ENCODE measurements at regions not wholly inside any gene's neighbourhood (a gene's known extent, or its start where the extent isn't known, plus 50 kb on each side); places are given as distances from the start of the nearest gene placed in this dataset.

DNA sequence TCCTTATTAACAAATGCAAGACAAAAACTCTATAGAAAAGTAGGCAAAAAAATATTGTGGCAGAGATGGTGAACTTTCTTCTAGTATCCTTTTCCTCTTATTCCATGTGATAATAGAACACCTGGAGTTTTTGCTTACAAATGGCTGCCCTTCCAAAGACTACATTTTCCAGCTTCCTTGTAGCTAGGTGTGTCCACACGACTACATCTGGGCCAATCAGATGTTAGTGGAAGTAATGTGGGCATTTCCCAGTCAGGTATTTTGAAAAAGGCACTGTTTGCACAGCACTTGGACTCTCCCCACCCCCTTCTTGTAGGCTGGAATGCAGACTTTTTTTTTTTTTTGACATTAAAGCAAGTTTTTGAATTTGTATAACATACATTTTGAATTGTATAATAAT is 105.5 kb upstream of the TBX20 start:
- intact Hi-C loops (cut with micrococcal nuclease): no loop called here

GRCh38 chr7:35356495-35356894 is 102.6 kb upstream of the TBX20 start:
- no peak for ATAC-seq
- TF ChIP-seq, protein P1, sequence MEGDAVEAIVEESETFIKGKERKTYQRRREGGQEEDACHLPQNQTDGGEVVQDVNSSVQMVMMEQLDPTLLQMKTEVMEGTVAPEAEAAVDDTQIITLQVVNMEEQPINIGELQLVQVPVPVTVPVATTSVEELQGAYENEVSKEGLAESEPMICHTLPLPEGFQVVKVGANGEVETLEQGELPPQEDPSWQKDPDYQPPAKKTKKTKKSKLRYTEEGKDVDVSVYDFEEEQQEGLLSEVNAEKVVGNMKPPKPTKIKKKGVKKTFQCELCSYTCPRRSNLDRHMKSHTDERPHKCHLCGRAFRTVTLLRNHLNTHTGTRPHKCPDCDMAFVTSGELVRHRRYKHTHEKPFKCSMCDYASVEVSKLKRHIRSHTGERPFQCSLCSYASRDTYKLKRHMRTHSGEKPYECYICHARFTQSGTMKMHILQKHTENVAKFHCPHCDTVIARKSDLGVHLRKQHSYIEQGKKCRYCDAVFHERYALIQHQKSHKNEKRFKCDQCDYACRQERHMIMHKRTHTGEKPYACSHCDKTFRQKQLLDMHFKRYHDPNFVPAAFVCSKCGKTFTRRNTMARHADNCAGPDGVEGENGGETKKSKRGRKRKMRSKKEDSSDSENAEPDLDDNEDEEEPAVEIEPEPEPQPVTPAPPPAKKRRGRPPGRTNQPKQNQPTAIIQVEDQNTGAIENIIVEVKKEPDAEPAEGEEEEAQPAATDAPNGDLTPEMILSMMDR (IDR thresholded peaks at IDR 0.05): no peak
- Mint-ChIP-seq H3K27me3 (peaks cover 11% of the 10 kb centered on the region), H3K9me3 (no peaks in the 10 kb centered on the region), H3K36me3 (ENCODE audit: low read depth) (no peaks in the 10 kb centered on the region), H3K4me1 (ENCODE audit: low read depth) (no peaks in the 10 kb centered on the region), H3K27ac (no peak overlapping the region), H3K4me3 (no peak overlapping the region)
- ChIA-PET CTCF (no interaction called here), POLR2A (no interaction called here)
- DNase-seq: no peak
- intact Hi-C loops (cut with micrococcal nuclease): no loop called here

More for the DNA sequence above, 105.5 kb upstream of the TBX20 start:
- ChIA-PET CTCF (no interaction called here), POLR2A (no interaction called here)
- Mint-ChIP-seq H3K4me1 (ENCODE audit: low read depth) (no peaks in the 10 kb centered on the region), H3K36me3 (ENCODE audit: low read depth) (no peaks in the 10 kb centered on the region), H3K4me3 (no peak overlapping the region), H3K9me3 (no peaks in the 10 kb centered on the region), H3K27ac (no peak overlapping the region), H3K27me3 (peaks cover 8% of the 10 kb centered on the region)
- TF ChIP-seq, protein P1 (IDR thresholded peaks at IDR 0.05): no peak
- no peak for DNase-seq
- ATAC-seq: no peak

GRCh38 chr7:35355911-35356310 is 102.0 kb upstream of the TBX20 start:
- CTCF ChIA-PET: no interaction called here
- Mint-ChIP-seq H3K4me3 (no peak overlapping the region), H3K9me3 (no peaks in the 10 kb centered on the region), H3K27me3 (peaks cover 11% of the 10 kb centered on the region), H3K36me3 (ENCODE audit: low read depth) (no peaks in the 10 kb centered on the region), H3K27ac (no peak overlapping the region), H3K4me1 (ENCODE audit: low read depth) (no peaks in the 10 kb centered on the region)
- DNase-seq (no peak), ATAC-seq (no peak)
- intact Hi-C loops (cut with micrococcal nuclease): no loop called here
- POLR2A ChIA-PET: no interaction called here
- TF ChIP-seq, protein P1 (IDR thresholded peaks at IDR 0.05): no peak

- TF ChIP-seq, protein P1 (IDR thresholded peaks at IDR 0.05): no peak
- ATAC-seq (no peak), DNase-seq (no peak)
- ChIA-PET POLR2A (interaction anchor here (1.2 kb wide), 1 partner anchor 24 kb away, joined by 3 read pairs; no protein-coding TSS in a partner anchor), CTCF (no interaction called here)
- Mint-ChIP-seq H3K27me3 (peaks cover 11% of the 10 kb centered on the region), H3K27ac (no peak overlapping the region), H3K9me3 (no peaks in the 10 kb centered on the region), H3K36me3 (ENCODE audit: low read depth) (no peaks in the 10 kb centered on the region), H3K4me1 (ENCODE audit: low read depth) (no peaks in the 10 kb centered on the region), H3K4me3 (no peak overlapping the region)
- intact Hi-C loops (cut with micrococcal nuclease): no loop called here
These were observed 101.3 kb upstream of the TBX20 start for GRCh38 chr7:35355199-35355598.

DNA sequence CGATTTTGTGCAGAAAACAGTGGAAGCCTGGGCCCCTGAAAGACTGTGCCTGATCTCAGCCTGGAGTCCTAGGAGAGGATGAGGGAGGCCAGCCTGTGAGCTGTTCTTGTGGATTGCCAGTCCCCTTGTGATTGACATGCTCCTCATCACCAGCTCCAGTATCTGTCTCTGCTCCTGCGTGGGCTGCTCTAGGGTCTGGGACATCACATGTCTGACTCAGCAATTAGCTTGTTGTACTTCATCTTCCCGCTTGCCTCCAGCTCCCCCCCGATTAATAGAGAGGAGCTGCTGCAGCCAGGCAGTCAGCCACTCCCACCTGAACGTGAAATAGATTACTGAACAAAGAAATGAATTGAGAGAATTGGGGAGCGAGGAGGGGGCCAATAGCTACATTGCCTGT is 99.6 kb upstream of the TBX20 start:
- intact Hi-C loops (cut with micrococcal nuclease): no loop called here
- ChIA-PET POLR2A (no interaction called here), CTCF (no interaction called here)
- no peaks in the 10 kb centered on the region for H3K4me1 Mint-ChIP-seq (ENCODE audit: low read depth)
- ATAC-seq (no peak), DNase-seq (no peak)
- no peaks in the 10 kb centered on the region for H3K9me3 Mint-ChIP-seq
- TF ChIP-seq, protein P1 (IDR thresholded peaks at IDR 0.05): no peak
- no peak overlapping the region for H3K27ac Mint-ChIP-seq
- H3K27me3 Mint-ChIP-seq: peaks cover 11% of the 10 kb centered on the region
- no peak overlapping the region for H3K4me3 Mint-ChIP-seq
- no peaks in the 10 kb centered on the region for H3K36me3 Mint-ChIP-seq (ENCODE audit: low read depth)

All from activated CD8-positive, alpha-beta T cell treated with anti-CD3 and anti-CD28 coated beads for 36 hours (primary cell).